Right lobe of liver (tissue), 4 donors: ENCODE measurements at regions not wholly inside any gene's neighbourhood (a gene's known extent, or its start where the extent isn't known, plus 50 kb on each side); places are given as distances from the start of the nearest gene placed in this dataset.

ENCODE experiments used
- POLR2A ChIP-seq: fragments of 450-650 bp; IDR thresholded peaks from one replicate; pipeline ENCODE4 v1.6.1; 2017; ENCODE audit warnings: antibody characterized with exemption, mild to moderate bottlenecking
- TF ChIP-seq, protein P1 (sequence below), 4 donors: fragments of 200-600 bp in 3 of 4; fragments of 450-650 bp in 1 of 4; IDR thresholded peaks; one replicate each; pipeline versions ENCODE4 v1.5.1 to v1.8.0; 2016 to 2022; ENCODE audit warnings: antibody characterized with exemption in 4 of 4, mild to moderate bottlenecking in 2 of 4
- donor health status: DM: no; HTN: no; CAD: no.
- donor health status: DM: no; HTN: no; CAD: no.
- donor health status: DM: no; HTN: yes; CAD: no.

- TF ChIP-seq, protein P1, sequence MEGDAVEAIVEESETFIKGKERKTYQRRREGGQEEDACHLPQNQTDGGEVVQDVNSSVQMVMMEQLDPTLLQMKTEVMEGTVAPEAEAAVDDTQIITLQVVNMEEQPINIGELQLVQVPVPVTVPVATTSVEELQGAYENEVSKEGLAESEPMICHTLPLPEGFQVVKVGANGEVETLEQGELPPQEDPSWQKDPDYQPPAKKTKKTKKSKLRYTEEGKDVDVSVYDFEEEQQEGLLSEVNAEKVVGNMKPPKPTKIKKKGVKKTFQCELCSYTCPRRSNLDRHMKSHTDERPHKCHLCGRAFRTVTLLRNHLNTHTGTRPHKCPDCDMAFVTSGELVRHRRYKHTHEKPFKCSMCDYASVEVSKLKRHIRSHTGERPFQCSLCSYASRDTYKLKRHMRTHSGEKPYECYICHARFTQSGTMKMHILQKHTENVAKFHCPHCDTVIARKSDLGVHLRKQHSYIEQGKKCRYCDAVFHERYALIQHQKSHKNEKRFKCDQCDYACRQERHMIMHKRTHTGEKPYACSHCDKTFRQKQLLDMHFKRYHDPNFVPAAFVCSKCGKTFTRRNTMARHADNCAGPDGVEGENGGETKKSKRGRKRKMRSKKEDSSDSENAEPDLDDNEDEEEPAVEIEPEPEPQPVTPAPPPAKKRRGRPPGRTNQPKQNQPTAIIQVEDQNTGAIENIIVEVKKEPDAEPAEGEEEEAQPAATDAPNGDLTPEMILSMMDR (IDR thresholded peaks at IDR 0.05), result no peak
- TF ChIP-seq POLR2A, result no peak
Measured at GRCh38 chr18:14969500-14969899, 221.5 kb downstream of the ANKRD30B start.
